Gastroesophageal sphincter (tissue), 3 donors: ENCODE measurements at regions not wholly inside any gene's neighbourhood (a gene's known extent, or its start where the extent isn't known, plus 50 kb on each side); places are given as distances from the start of the nearest gene placed in this dataset.

Experiments used
- CTCF ChIP-seq, 4 experiments: fragments of 200-600 bp in 2 of 4; fragments of 450-650 bp in 2 of 4; sonication (generic) in 1 of 4; IDR thresholded peaks; one replicate each; pipeline ENCODE4 v1.5.1; 2017 to 2019; ENCODE audit warnings: antibody characterized with exemption in 4 of 4, mild to moderate bottlenecking in 2 of 4, moderate library complexity in 2 of 4
- EP300 ChIP-seq: sonication (generic); formaldehyde crosslinking; IDR thresholded peaks from one replicate; pipeline ENCODE4 v1.6.1; 2017; ENCODE audit warnings: antibody characterized with exemption, mild to moderate bottlenecking
- POLR2A ChIP-seq, 2 donors: fragments of 450-650 bp; IDR thresholded peaks; one replicate each; pipeline ENCODE4 v1.6.1; 2017; ENCODE audit warnings: antibody characterized with exemption in 2 of 2, mild to moderate bottlenecking in 2 of 2, moderate library complexity in 1 of 2
- POLR2AphosphoS5 ChIP-seq: sonication (generic); formaldehyde crosslinking; IDR thresholded peaks from one replicate; pipeline ENCODE4 v1.6.1; 2017; ENCODE audit warnings: antibody characterized with exemption

- TF ChIP-seq CTCF (IDR thresholded peaks at IDR 0.05) (no peak), POLR2A (IDR thresholded peaks at IDR 0.05) (no peak), POLR2AphosphoS5 (no peak), EP300 (no peak)
Observed at GRCh38 chr2:188024811-188025210, 266.9 kb upstream of the GULP1 start.
